OCI-LY1 (cell line): ENCODE measurements at regions not wholly inside any gene's neighbourhood (a gene's known extent, or its start where the extent isn't known, plus 50 kb on each side); places are given as distances from the start of the nearest gene placed in this dataset.

Source experiments
- CTCF ChIP-seq: fragments of 200-600 bp; sonication (generic), shearing (Covaris generic); IDR thresholded peaks from 2 replicates; pipeline ENCODE4 v1.5.1; 2017; ENCODE audit warnings: mild to moderate bottlenecking, antibody characterized with exemption, low read length, moderate library complexity, mixed read lengths
- EZH2 ChIP-seq: fragments of 200-600 bp; sonication (generic), shearing (Covaris generic); IDR thresholded peaks from 2 replicates; pipeline ENCODE4 v1.8.0; 2017; ENCODE audit warnings: borderline replicate concordance, mixed run types, mild to moderate bottlenecking, antibody characterized with exemption, low read length, moderate library complexity, mixed read lengths

GRCh38 chr5:174398171-174398570 lies 326.2 kb upstream of the MSX2 start:
- TF ChIP-seq CTCF (no peak), EZH2 (no peak)
